ENCODE measurements at regions not wholly inside any gene's neighbourhood (a gene's known extent, or its start where the extent isn't known, plus 50 kb on each side); places are given as distances from the start of the nearest gene placed in this dataset.

DNA sequence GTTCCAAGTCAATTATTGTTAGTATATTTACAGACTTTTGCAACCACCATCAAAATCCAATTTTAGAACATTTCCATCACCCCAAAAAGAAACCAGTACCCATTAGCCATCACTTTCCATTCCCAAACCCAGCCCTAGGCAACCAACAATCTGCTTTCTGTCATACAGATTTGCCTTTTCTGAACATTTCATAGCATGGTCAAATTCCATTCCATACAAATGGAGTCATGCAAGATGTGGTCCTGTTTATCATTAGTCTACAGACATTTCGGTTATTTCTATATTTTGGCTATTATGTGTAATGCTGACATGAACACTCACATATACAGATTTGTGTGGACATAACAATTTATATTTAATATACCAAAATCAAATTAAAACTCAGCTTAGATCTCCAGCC, 508.7 kb downstream of the ZNF674 start:
- Histone ChIP-seq H3K9me3 (replicated peaks; ENCODE audit: control insufficient read depth, insufficient read depth, low read depth, low read length) (no peaks in the 10 kb centered on the region), H3K36me3 (ENCODE audit: control insufficient read depth, insufficient read depth, low read length) (no peaks in the 10 kb centered on the region), H3K4me3 (no peak overlapping the region), H2AFZ (ENCODE audit: low read depth, low read length) (no peak overlapping the region), H3K27ac (ENCODE audit: extremely low read depth, low read depth, low read length) (no peak overlapping the region), H3K4me1 (replicated peaks in 1 of 2; ENCODE audit: control insufficient read depth in 2 of 2, insufficient read depth in 2 of 2, low read length in 2 of 2) (no peaks in the 10 kb centered on the region), H3K9ac (ENCODE audit: insufficient read depth in 1 of 2, low read depth in 2 of 2, low read length in 2 of 2) (no peak overlapping the region), H3K4me2 (ENCODE audit: insufficient read depth, low read length) (no peak overlapping the region), H3K79me2 (ENCODE audit: control insufficient read depth, insufficient read depth, low read length) (no peaks in the 10 kb centered on the region), H3K9me1 (ENCODE audit: control insufficient read depth, insufficient read depth, low read length) (no peaks in the 10 kb centered on the region), H3K27me3 (ENCODE audit: control insufficient read depth in 2 of 2, insufficient read depth in 2 of 2, low read length in 2 of 2) (no peaks in the 10 kb centered on the region), H4K20me1 (replicated peaks; ENCODE audit: control insufficient read depth, insufficient read depth, low read length) (no peaks in the 10 kb centered on the region)
- in situ Hi-C loops (cut with MboI): no loop called here
- intact Hi-C loops (cut with micrococcal nuclease): no loop called here
- 0% methylated on average over 1 of the region's 1 CpG for whole genome bisulfite sequencing (ENCODE audit: insufficient coverage, low coverage, missing lambda C conversion rate)
- DNase-seq (ENCODE audit: extremely low read depth in 1 of 4, low spot score in 3 of 4) (no peak), ATAC-seq (no peak), FAIRE-seq (no peak)
- CTCF ChIA-PET (ENCODE audit: low intra/inter-chr PET ratio): no interaction called here
- POLR2A ChIA-PET: no interaction called here
- BruUV-seq (replicated peaks): no TSS peak
- TF ChIP-seq, protein P1, sequence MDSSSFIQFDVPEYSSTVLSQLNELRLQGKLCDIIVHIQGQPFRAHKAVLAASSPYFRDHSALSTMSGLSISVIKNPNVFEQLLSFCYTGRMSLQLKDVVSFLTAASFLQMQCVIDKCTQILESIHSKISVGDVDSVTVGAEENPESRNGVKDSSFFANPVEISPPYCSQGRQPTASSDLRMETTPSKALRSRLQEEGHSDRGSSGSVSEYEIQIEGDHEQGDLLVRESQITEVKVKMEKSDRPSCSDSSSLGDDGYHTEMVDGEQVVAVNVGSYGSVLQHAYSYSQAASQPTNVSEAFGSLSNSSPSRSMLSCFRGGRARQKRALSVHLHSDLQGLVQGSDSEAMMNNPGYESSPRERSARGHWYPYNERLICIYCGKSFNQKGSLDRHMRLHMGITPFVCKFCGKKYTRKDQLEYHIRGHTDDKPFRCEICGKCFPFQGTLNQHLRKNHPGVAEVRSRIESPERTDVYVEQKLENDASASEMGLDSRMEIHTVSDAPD (CRISPR knock-in tag; IDR thresholded peaks at IDR 0.05): no peak
- no peak for TF ChIP-seq ELF1 (tag; IDR thresholded peaks at IDR 0.05)
- no peak for TF ChIP-seq XRCC3 (IDR thresholded peaks at IDR 0.05)
- no peak for TF ChIP-seq ZNF395 (CRISPR knock-in tag; IDR thresholded peaks at IDR 0.05)
- no peak for TF ChIP-seq FOXM1 (IDR thresholded peaks at IDR 0.05; ENCODE audit: low read depth)
- TF ChIP-seq FOXM1 (CRISPR knock-in tag; IDR thresholded peaks at IDR 0.05; ENCODE audit: low read depth): no peak
- TF ChIP-seq DLX4 (CRISPR knock-in tag; IDR thresholded peaks at IDR 0.05): no peak
- TF ChIP-seq MED1 (CRISPR knock-in tag; IDR thresholded peaks at IDR 0.05; ENCODE audit: borderline replicate concordance): no peak
- TF ChIP-seq ZNF707 (CRISPR knock-in tag; conservative IDR thresholded peaks at IDR 0.05): no peak
- no peak for TF ChIP-seq ZNF583 (CRISPR knock-in tag; IDR thresholded peaks at IDR 0.05)
- TF ChIP-seq CLOCK (CRISPR knock-in tag; IDR thresholded peaks at IDR 0.05; ENCODE audit: borderline replicate concordance): no peak
- TF ChIP-seq NFATC3 (IDR thresholded peaks at IDR 0.05): no peak
- no peak for TF ChIP-seq ZBED1 (IDR thresholded peaks at IDR 0.05)
- TF ChIP-seq RBM17 (IDR thresholded peaks at IDR 0.05; ENCODE audit: borderline replicate concordance, low read depth, low read length): no peak
- TF ChIP-seq ZNF124 (CRISPR knock-in tag; IDR thresholded peaks at IDR 0.05): no peak
- TF ChIP-seq MAFG (tag; conservative IDR thresholded peaks at IDR 0.05): no peak
- TF ChIP-seq MXI1 (IDR thresholded peaks at IDR 0.05; ENCODE audit: low read depth, low read length): no peak
- TF ChIP-seq DDX20 (tag; IDR thresholded peaks at IDR 0.05; ENCODE audit: low read depth): no peak
- TF ChIP-seq, protein P2, sequence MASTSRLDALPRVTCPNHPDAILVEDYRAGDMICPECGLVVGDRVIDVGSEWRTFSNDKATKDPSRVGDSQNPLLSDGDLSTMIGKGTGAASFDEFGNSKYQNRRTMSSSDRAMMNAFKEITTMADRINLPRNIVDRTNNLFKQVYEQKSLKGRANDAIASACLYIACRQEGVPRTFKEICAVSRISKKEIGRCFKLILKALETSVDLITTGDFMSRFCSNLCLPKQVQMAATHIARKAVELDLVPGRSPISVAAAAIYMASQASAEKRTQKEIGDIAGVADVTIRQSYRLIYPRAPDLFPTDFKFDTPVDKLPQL (IDR thresholded peaks at IDR 0.05; ENCODE audit: extremely low read depth, insufficient read length): no peak
